ENCODE measurements at regions not wholly inside any gene's neighbourhood (a gene's known extent, or its start where the extent isn't known, plus 50 kb on each side); places are given as distances from the start of the nearest gene placed in this dataset.

DNA sequence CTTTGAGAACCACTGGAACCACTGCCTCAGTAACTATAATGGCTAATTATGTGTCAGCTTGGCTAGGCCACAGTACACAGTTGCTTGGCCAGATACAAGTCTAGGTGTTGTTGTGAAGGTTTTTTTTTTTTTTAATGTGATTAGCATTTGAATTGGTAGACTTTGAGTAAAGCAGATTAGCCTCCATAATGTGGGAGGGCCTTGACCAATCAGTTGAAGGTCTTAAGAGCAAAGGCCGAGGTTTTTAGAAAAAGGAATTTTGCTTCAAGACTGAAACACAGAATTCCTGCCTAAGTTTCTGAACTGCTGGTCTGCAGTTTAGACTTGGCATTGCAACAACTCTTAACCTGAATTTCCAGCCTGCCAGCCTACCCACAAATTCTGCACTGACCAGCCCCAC lies 451.6 kb upstream of the AZI2 start:
- DNase-seq (ENCODE audit: extremely low read depth, low read depth) = no peak
- TF ChIP-seq, protein P1, sequence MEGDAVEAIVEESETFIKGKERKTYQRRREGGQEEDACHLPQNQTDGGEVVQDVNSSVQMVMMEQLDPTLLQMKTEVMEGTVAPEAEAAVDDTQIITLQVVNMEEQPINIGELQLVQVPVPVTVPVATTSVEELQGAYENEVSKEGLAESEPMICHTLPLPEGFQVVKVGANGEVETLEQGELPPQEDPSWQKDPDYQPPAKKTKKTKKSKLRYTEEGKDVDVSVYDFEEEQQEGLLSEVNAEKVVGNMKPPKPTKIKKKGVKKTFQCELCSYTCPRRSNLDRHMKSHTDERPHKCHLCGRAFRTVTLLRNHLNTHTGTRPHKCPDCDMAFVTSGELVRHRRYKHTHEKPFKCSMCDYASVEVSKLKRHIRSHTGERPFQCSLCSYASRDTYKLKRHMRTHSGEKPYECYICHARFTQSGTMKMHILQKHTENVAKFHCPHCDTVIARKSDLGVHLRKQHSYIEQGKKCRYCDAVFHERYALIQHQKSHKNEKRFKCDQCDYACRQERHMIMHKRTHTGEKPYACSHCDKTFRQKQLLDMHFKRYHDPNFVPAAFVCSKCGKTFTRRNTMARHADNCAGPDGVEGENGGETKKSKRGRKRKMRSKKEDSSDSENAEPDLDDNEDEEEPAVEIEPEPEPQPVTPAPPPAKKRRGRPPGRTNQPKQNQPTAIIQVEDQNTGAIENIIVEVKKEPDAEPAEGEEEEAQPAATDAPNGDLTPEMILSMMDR (IDR thresholded peaks at IDR 0.05; ENCODE audit: low read depth, low read length, missing control alignments) = no peak
- H3K4me3 ChIP-seq (replicated peaks; ENCODE audit: low read depth, low read length) = no peak overlapping the region

- H3K4me3 ChIP-seq (replicated peaks; ENCODE audit: low read depth, low read length) = no peak overlapping the region
- TF ChIP-seq, protein P1 (IDR thresholded peaks at IDR 0.05; ENCODE audit: low read depth, low read length, missing control alignments) = no peak
- no peak for DNase-seq (ENCODE audit: extremely low read depth, low read depth)
These were observed 459.4 kb upstream of the AZI2 start for GRCh38 chr3:28808068-28808467.

- DNase-seq (ENCODE audit: extremely low read depth, low read depth) = no peak
- H3K4me3 ChIP-seq (replicated peaks; ENCODE audit: low read depth, low read length) = no peak overlapping the region
- TF ChIP-seq, protein P1 (IDR thresholded peaks at IDR 0.05; ENCODE audit: low read depth, low read length, missing control alignments) = no peak
These were observed 464.9 kb upstream of the RBMS3 start for GRCh38 chr3:28816017-28816416.

- DNase-seq (ENCODE audit: extremely low read depth, low read depth) = no peak
- TF ChIP-seq, protein P1 (IDR thresholded peaks at IDR 0.05; ENCODE audit: low read depth, low read length, missing control alignments) = no peak
These were observed 456.6 kb upstream of the RBMS3 start for GRCh38 chr3:28824316-28824715.

DNA sequence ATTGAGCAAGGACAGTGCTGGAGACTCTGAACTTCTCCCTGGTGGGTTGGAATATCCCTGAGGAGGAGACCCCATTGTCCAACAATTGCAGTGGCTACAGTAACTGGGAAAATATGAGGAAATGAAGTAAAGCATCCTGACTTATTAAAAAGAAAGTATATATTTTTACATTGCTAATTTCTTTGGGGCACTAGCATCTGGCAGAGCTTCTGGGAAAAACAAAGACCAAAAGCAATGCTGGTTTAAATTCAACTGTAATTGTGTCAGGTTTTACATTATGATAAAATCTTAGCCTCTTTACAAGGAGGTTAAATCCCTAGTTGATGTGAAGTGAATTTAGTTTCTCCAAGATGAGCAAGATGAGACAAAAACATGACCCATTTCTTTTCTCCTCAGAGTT lies 454.0 kb upstream of the RBMS3 start:
- TF ChIP-seq, protein P1 (IDR thresholded peaks at IDR 0.05; ENCODE audit: low read depth, low read length, missing control alignments) = no peak
- DNase-seq (ENCODE audit: extremely low read depth, low read depth) = no peak
- no peak overlapping the region for H3K4me3 ChIP-seq (replicated peaks; ENCODE audit: low read depth, low read length)

More at GRCh38 chr3:28824316-28824715, 456.6 kb upstream of the RBMS3 start:
- H3K4me3 ChIP-seq (replicated peaks; ENCODE audit: low read depth, low read length) = no peak overlapping the region

- H3K4me3 ChIP-seq (replicated peaks; ENCODE audit: low read depth, low read length) = no peak overlapping the region
- TF ChIP-seq, protein P1 (IDR thresholded peaks at IDR 0.05; ENCODE audit: low read depth, low read length, missing control alignments) = no peak
These were observed 445.6 kb upstream of the RBMS3 start for GRCh38 chr3:28835249-28835648.

GRCh38 chr3:28835751-28836150 lies 445.1 kb upstream of the RBMS3 start:
- H3K4me3 ChIP-seq (replicated peaks; ENCODE audit: low read depth, low read length) = no peak overlapping the region
- DNase-seq (ENCODE audit: extremely low read depth, low read depth) = no peak
- TF ChIP-seq, protein P1 (IDR thresholded peaks at IDR 0.05; ENCODE audit: low read depth, low read length, missing control alignments) = no peak

More at GRCh38 chr3:28835249-28835648, 445.6 kb upstream of the RBMS3 start:
- DNase-seq (ENCODE audit: extremely low read depth, low read depth) = no peak

All from HFF-Myc (cell line).